K562 (cell line): ENCODE measurements at regions not wholly inside any gene's neighbourhood (a gene's known extent, or its start where the extent isn't known, plus 50 kb on each side); places are given as distances from the start of the nearest gene placed in this dataset.
A peak's percentile ranks its signal among the peaks of the same experiment; 100 is the strongest.

Experiments used
- BCLAF1 ChIP-seq, 2 experiments: fragments of 450-650 bp in 1 of 2; IDR thresholded peaks; 2 replicates each; pipeline ENCODE4 v1.6.1; 2011 to 2017; ENCODE audit warnings: low read depth in 2 of 2, antibody characterized with exemption in 1 of 2, borderline replicate concordance in 1 of 2, low read length in 1 of 2, mild to moderate bottlenecking in 1 of 2, mixed read lengths in 1 of 2; ENCODE audit not compliant: control insufficient read depth in 1 of 2
- C11orf30 ChIP-seq: fragments of 450-650 bp; IDR thresholded peaks from 2 replicates; pipeline ENCODE4 v1.6.1; 2016; ENCODE audit warnings: low read depth, mild to moderate bottlenecking
- CHD1 ChIP-seq: fragments of 200-600 bp; sonication (generic); IDR thresholded peaks from one replicate; pipeline ENCODE4 v1.6.1; 2012; ENCODE audit warnings: mild to moderate bottlenecking, moderate library complexity, low read length, inconsistent platforms
- IRF2 ChIP-seq: sonication (generic); formaldehyde crosslinking; IDR thresholded peaks from 2 replicates; pipeline ENCODE4 v1.8.1; 2022; ENCODE audit warnings: mild to moderate bottlenecking, missing genetic modification reagents
- MTF1 ChIP-seq: fragments of 250-450 bp; sonication (Bioruptor Pico); IDR thresholded peaks from 2 replicates; pipeline ENCODE4 v1.9.0; 2021; ENCODE audit warnings: moderate library complexity, mild to moderate bottlenecking, inconsistent platforms, borderline replicate concordance
- NBN ChIP-seq: fragments of 450-650 bp; IDR thresholded peaks from 2 replicates; pipeline ENCODE4 v1.6.1; 2016; ENCODE audit warnings: low read depth, mild to moderate bottlenecking
- NCOA1 ChIP-seq: fragments of 450-650 bp; IDR thresholded peaks from 2 replicates; pipeline ENCODE4 v1.6.1; 2016; ENCODE audit warnings: low read depth
- ZBTB40 ChIP-seq, 2 experiments: fragments of 450-650 bp in 1 of 2; sonication (generic) in 1 of 2; formaldehyde crosslinking in 1 of 2; IDR thresholded peaks; 2 replicates each; pipeline versions ENCODE4 v1.7.1 to v1.9.0; 2016 to 2022; ENCODE audit warnings: inconsistent platforms in 1 of 2, mild to moderate bottlenecking in 1 of 2, missing genetic modification reagents in 1 of 2
- ZNF217 ChIP-seq: sonication (generic); formaldehyde crosslinking; IDR thresholded peaks from 2 replicates; pipeline ENCODE4 v1.8.0; 2022; ENCODE audit warnings: mild to moderate bottlenecking, missing genetic modification reagents
- ZNF253 ChIP-seq: fragments of 250-450 bp; sonication (Bioruptor Pico); conservative IDR thresholded peaks from 2 replicates; pipeline ENCODE4 v1.6.1; 2021; ENCODE audit warnings: mild to moderate bottlenecking
- ZNF311 ChIP-seq: fragments of 250-450 bp; sonication (Bioruptor Pico); IDR thresholded peaks from 2 replicates; pipeline ENCODE4 v1.4.0; 2020; ENCODE audit warnings: mild to moderate bottlenecking, moderate library complexity
- TF ChIP-seq, protein P1 (sequence below): fragments of 450-650 bp; formaldehyde crosslinking; IDR thresholded peaks from 2 replicates; pipeline ENCODE4 v1.4.0; 2022; ENCODE audit warnings: missing genetic modification characterization

GRCh38 chr7:106345421-106346166, 60.8 kb upstream of the NAMPT start (continued):
- no peak for TF ChIP-seq ZBTB40 (IDR thresholded peaks at IDR 0.05)
- no peak for TF ChIP-seq ZBTB40 (CRISPR knock-in tag; IDR thresholded peaks at IDR 0.05)
- TF ChIP-seq NCOA1 = no peak
- no peak for TF ChIP-seq CHD1
- TF ChIP-seq, protein P1, sequence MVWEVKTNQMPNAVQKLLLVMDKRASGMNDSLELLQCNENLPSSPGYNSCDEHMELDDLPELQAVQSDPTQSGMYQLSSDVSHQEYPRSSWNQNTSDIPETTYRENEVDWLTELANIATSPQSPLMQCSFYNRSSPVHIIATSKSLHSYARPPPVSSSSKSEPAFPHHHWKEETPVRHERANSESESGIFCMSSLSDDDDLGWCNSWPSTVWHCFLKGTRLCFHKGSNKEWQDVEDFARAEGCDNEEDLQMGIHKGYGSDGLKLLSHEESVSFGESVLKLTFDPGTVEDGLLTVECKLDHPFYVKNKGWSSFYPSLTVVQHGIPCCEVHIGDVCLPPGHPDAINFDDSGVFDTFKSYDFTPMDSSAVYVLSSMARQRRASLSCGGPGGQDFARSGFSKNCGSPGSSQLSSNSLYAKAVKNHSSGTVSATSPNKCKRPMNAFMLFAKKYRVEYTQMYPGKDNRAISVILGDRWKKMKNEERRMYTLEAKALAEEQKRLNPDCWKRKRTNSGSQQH (CRISPR knock-in tag) = peak; percentile 45; the same call in 1 of the 2 replicates
- no peak; the same call in 1 of the 2 replicates for TF ChIP-seq C11orf30
- no peak for TF ChIP-seq ZNF217 (CRISPR knock-in tag)
- TF ChIP-seq ZNF311 = peak; percentile 27; the same call in 1 of the 2 replicates
- no peak for TF ChIP-seq BCLAF1 (IDR thresholded peaks at IDR 0.05; ENCODE audit: borderline replicate concordance in 1 of 2, control insufficient read depth in 1 of 2, low read depth in 2 of 2, low read length in 1 of 2)
- no peak for TF ChIP-seq MTF1 (CRISPR knock-in tag)
- no peak for TF ChIP-seq ZNF253
- TF ChIP-seq NBN = no peak
- TF ChIP-seq IRF2 (CRISPR knock-in tag) = no peak
